Tibial nerve (tissue), 4 donors: ENCODE measurements at regions not wholly inside any gene's neighbourhood (a gene's known extent, or its start where the extent isn't known, plus 50 kb on each side); places are given as distances from the start of the nearest gene placed in this dataset.

Source experiments
- CTCF ChIP-seq, 5 experiments: fragments of 200-600 bp in 3 of 5; fragments of 450-650 bp in 2 of 5; sonication (generic) in 3 of 5; IDR thresholded peaks; one replicate each; pipeline ENCODE4 v1.5.1; 2016 to 2019; ENCODE audit warnings: antibody characterized with exemption in 5 of 5, mild to moderate bottlenecking in 3 of 5, moderate library complexity in 2 of 5
- EP300 ChIP-seq, 2 donors: sonication (generic); formaldehyde crosslinking; IDR thresholded peaks; one replicate each; pipeline ENCODE4 v1.6.1; 2017; ENCODE audit warnings: antibody characterized with exemption in 2 of 2, mild to moderate bottlenecking in 1 of 2
- POLR2A ChIP-seq, 2 donors: fragments of 450-650 bp; IDR thresholded peaks; one replicate each; pipeline ENCODE4 v1.6.1; 2017; ENCODE audit warnings: antibody characterized with exemption in 2 of 2, mild to moderate bottlenecking in 2 of 2, moderate library complexity in 2 of 2

GRCh38 chr17:77801545-77802332, 156.8 kb upstream of the TNRC6C start:
- TF ChIP-seq CTCF (IDR thresholded peaks at IDR 0.05): no peak
- TF ChIP-seq EP300 (IDR thresholded peaks at IDR 0.05): no peak
- TF ChIP-seq POLR2A (IDR thresholded peaks at IDR 0.05): no peak
